AG09319 (cell line): ENCODE measurements at regions not wholly inside any gene's neighbourhood (a gene's known extent, or its start where the extent isn't known, plus 50 kb on each side); places are given as distances from the start of the nearest gene placed in this dataset.

Experiments used
- DNase-seq: peaks from one replicate; pipeline ENCODE4 v3.0.0-alpha.2; 2010; ENCODE audit warnings: low read depth; ENCODE audit errors: extremely low read depth
- TF ChIP-seq, protein P1 (sequence below): IDR thresholded peaks from 2 replicates; pipeline ENCODE4 v1.5.1; 2011; ENCODE audit warnings: low read depth, mild to moderate bottlenecking, inconsistent platforms, low read length, moderate library complexity

- TF ChIP-seq, protein P1, sequence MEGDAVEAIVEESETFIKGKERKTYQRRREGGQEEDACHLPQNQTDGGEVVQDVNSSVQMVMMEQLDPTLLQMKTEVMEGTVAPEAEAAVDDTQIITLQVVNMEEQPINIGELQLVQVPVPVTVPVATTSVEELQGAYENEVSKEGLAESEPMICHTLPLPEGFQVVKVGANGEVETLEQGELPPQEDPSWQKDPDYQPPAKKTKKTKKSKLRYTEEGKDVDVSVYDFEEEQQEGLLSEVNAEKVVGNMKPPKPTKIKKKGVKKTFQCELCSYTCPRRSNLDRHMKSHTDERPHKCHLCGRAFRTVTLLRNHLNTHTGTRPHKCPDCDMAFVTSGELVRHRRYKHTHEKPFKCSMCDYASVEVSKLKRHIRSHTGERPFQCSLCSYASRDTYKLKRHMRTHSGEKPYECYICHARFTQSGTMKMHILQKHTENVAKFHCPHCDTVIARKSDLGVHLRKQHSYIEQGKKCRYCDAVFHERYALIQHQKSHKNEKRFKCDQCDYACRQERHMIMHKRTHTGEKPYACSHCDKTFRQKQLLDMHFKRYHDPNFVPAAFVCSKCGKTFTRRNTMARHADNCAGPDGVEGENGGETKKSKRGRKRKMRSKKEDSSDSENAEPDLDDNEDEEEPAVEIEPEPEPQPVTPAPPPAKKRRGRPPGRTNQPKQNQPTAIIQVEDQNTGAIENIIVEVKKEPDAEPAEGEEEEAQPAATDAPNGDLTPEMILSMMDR = no peak
- DNase-seq = no peak
These were observed 580.2 kb downstream of the MED13L start for GRCh38 chr12:115697340-115697739.

GRCh38 chr12:115694564-115694963, 582.9 kb downstream of the MED13L start:
- DNase-seq = no peak

GRCh38 chr12:115693970-115694369, 583.5 kb downstream of the MED13L start:
- no peak for DNase-seq
- TF ChIP-seq, protein P1 = no peak

More at GRCh38 chr12:115694564-115694963, 582.9 kb downstream of the MED13L start:
- TF ChIP-seq, protein P1 = no peak

DNA sequence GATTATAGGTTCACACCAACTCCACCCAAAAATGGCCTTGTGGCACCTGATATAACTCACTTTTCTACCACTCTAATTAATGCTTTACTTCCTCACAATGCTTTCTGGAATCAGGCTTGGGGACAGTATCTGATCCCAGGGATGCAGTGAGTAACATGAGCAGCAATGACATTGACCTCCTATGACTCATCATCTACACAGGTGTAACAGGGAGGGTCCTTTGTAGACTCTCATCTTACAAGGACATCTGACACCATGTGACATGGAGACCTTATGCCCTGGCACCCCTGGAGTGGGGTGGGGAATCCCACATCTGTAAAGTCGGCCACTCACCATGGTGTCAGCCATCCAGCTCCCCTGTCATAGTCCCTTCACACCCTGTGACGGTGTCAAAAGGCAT, 586.4 kb downstream of the MED13L start:
- TF ChIP-seq, protein P1 = no peak

GRCh38 chr12:115687094-115687493, 590.4 kb downstream of the MED13L start:
- no peak for DNase-seq
- TF ChIP-seq, protein P1 = no peak

More for the DNA sequence above, 586.4 kb downstream of the MED13L start:
- no peak for DNase-seq

- TF ChIP-seq, protein P1 = no peak
- no peak for DNase-seq
These were observed 594.2 kb downstream of the MED13L start for GRCh38 chr12:115683240-115683780.

GRCh38 chr12:115680967-115681366, 596.5 kb downstream of the MED13L start:
- no peak for DNase-seq
- TF ChIP-seq, protein P1 = no peak
